ENCODE measurements at regions not wholly inside any gene's neighbourhood (a gene's known extent, or its start where the extent isn't known, plus 50 kb on each side); places are given as distances from the start of the nearest gene placed in this dataset.

- no peak for DNase-seq
These were observed 540.1 kb upstream of the FZD8 start for GRCh38 chr10:36182179-36182566.

- no peak for DNase-seq
These were observed 539.5 kb upstream of the FZD8 start for GRCh38 chr10:36181426-36182178.

- DNase-seq: no peak
These were observed 536.5 kb upstream of the FZD8 start for GRCh38 chr10:36178616-36179015.

- no peak for DNase-seq
These were observed 535.0 kb upstream of the FZD8 start for GRCh38 chr10:36177071-36177470.

- no peak for DNase-seq
These were observed 533.9 kb upstream of the FZD8 start for GRCh38 chr10:36175954-36176353.

- DNase-seq: no peak
These were observed 531.3 kb upstream of the FZD8 start for GRCh38 chr10:36173364-36173763.

- no peak for DNase-seq
These were observed 530.2 kb upstream of the FZD8 start for GRCh38 chr10:36171953-36172940.

GRCh38 chr10:36171556-36171952 is 529.5 kb upstream of the FZD8 start:
- no peak for DNase-seq

GRCh38 chr10:36170943-36171501 is 528.9 kb upstream of the FZD8 start:
- no peak for DNase-seq

GRCh38 chr10:36170142-36170719 is 528.1 kb upstream of the FZD8 start:
- DNase-seq: no peak

GRCh38 chr10:36168777-36169176 is 526.7 kb upstream of the FZD8 start:
- DNase-seq: no peak

GRCh38 chr10:36164556-36165504 is 522.7 kb upstream of the FZD8 start:
- no peak for DNase-seq

- DNase-seq: no peak
These were observed 521.7 kb upstream of the FZD8 start for GRCh38 chr10:36163827-36164226.

GRCh38 chr10:36157486-36157885 is 515.4 kb upstream of the FZD8 start:
- DNase-seq: no peak

- DNase-seq: no peak
These were observed 506.1 kb upstream of the FZD8 start for GRCh38 chr10:36148207-36148606.

- DNase-seq: no peak
These were observed 505.4 kb upstream of the FZD8 start for GRCh38 chr10:36147529-36147928.

GRCh38 chr10:36141856-36142560 is 499.9 kb upstream of the FZD8 start:
- no peak for DNase-seq

- DNase-seq: no peak
These were observed 487.0 kb upstream of the FZD8 start for GRCh38 chr10:36129051-36129450.

- DNase-seq: no peak
These were observed 484.0 kb upstream of the FZD8 start for GRCh38 chr10:36126076-36126475.

GRCh38 chr10:36119455-36119854 is 477.4 kb upstream of the FZD8 start:
- DNase-seq: no peak

Data from anterior cingulate cortex (tissue), 58 donors.